ENCODE measurements at regions not wholly inside any gene's neighbourhood (a gene's known extent, or its start where the extent isn't known, plus 50 kb on each side); places are given as distances from the start of the nearest gene placed in this dataset.

DNA sequence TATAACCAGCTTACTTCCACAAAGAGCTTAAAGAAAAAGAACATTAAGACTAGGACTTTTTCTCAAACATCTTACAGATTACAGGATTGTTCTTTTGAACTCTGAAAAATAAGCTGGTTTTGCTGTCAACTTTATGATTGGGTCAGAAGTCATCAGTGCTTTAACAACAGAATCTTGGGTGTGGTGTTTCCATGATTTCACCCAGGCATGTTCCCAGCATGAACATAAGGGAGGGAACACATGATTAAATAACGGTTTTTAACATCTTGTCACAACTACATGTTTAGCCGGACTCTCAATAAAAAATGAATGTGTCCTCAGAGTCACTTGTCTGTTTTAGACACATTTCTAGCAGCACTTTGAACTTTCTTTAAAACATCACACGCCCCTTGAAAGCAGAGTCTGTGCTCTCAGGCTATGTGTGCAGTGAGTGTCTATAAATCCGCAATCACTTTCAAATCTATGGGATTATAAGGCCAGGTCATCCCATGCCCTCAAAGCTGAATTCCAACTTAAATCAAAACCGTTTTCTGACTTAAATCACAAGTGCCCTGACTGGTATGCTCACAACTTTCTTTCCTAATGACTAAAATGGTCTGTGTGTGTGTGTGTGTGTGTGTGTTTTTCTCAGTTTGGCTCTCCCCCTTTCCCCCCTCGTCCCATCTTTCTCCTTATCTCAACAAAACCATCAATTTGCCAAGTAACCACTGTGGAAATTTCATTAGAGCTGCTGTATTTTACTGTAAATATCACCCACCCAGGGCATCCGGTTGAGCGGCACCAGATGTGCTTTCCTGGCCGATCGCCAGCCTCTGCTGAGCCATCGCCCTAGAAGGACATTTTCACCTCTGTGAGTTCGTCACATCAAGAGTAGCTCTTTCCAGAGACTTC, 216.8 kb upstream of the DTNBP1 start:
- peak in 4 of 58 donors; percentile 2 to 43 (median 16) for DNase-seq

DNA sequence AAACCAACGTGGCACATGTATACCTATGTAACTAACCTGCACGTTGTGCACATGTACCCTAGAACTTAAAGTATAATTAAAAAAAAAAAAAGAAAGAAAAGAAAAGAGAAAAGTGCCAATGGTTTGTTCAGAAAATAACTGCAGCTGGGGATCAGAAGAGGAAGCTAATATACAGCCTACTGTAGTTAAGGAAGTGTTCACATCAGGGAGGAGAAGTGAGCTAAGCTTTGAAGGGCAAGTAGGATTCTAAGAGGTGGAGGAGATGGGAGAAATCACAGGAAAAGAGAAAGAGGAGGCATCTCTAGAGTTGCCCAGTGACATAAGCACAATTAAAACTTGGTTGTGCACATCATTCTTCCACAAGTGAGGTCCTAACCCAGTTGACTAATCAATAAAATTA, 214.4 kb upstream of the DTNBP1 start:
- DNase-seq = no peak

GRCh38 chr6:15876406-15876805, 213.6 kb upstream of the DTNBP1 start:
- DNase-seq = no peak

GRCh38 chr6:15875797-15876196, 213.0 kb upstream of the DTNBP1 start:
- DNase-seq = no peak

DNA sequence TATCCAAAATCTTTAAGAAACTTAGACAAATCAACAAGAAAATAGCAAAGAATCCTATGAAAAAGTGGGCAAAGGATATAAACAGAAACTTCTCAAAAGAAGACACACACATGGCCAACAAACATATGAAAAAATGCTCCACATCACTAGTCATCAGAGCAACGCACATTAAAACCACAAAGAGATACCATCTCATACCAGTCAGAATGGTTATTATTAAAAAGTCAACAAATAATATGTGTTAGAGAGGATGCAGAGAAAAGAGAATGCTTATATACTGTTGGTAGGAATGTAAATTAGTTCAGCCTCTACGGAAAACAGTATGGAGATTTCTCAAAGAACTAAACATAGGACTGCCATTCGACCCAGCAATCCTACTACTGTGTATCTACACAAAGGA, 212.0 kb upstream of the DTNBP1 start:
- no peak for DNase-seq

GRCh38 chr6:15874326-15874725, 211.5 kb upstream of the DTNBP1 start:
- no peak for DNase-seq

DNA sequence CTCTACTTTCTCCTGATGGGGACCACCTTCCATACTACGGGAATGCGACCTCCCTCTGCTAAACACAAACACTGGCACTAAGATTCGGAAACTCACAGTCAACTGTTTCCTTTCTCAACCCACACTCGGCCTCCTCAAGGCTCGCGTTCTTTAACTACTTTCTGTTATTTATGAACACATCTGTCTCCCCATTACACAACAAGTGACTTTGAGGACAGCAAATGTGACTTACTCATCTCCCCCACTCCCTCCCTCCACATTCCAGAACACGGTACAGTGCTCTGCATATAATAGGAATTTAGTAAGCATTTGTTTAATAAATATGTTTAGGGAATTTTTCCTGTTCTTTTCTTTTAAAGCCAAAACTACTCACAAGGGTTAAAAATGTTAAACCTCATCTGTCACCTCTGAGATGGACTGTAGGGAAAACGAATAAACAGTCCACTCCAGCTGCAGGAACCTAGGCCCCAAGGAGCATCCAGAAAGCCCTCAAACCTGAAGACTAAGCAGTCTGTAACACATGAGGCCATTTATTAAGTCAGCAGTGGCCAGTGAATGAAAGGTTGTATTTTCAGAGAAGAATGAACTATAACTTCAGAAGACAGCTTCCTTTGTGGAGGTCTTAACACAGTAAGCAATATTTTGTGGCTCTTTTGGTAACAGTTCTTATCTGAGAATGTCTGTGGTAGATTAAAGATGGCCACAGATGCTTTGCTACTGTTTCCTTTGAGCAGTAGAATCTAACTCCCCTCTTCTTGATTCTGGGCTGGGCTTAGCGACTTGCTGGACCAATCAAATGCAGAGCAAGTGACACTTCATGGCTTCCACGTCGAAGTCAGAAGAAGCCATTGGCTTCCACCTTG, 209.6 kb upstream of the DTNBP1 start:
- DNase-seq = no peak

- no peak for DNase-seq
Measured at GRCh38 chr6:15871276-15871675, 208.4 kb upstream of the DTNBP1 start.

DNA sequence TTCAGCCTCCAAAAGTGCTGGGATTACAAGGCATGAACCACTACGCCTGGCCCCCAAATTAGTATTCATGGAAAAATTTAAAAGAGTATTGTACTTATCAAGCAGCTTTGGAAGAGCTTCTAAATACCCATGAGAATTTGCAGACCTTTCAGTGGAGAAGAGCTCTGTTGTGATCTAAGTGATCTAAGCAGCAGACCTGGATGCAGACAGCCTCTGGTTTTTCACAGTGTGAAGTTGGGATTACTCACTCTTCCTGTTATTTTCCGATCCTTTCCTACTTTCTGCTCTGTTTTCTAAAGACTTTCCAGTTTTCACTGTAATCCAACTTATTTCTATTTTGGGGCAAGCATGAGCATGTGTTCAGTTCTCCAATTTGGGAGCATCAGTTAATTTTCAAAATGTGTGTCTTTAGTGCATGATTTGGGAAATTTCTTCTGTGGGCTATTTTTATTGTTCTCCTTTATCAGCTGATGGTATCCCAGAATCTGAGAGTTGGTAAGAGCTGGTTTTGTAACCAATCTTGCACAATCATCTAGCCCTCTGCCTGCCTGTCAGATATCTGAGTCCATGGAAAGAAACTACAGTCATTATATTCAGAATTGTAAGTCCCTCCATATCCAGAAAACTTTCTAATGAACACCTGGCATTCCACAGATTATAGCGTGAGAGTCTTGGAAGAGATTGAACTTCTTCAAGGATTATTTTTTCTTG, 207.7 kb upstream of the DTNBP1 start:
- peak in 2 of 58 donors; percentile 33 to 43 for DNase-seq

- no peak for DNase-seq
Measured at GRCh38 chr6:15864708-15865062, 201.9 kb upstream of the DTNBP1 start.

DNA sequence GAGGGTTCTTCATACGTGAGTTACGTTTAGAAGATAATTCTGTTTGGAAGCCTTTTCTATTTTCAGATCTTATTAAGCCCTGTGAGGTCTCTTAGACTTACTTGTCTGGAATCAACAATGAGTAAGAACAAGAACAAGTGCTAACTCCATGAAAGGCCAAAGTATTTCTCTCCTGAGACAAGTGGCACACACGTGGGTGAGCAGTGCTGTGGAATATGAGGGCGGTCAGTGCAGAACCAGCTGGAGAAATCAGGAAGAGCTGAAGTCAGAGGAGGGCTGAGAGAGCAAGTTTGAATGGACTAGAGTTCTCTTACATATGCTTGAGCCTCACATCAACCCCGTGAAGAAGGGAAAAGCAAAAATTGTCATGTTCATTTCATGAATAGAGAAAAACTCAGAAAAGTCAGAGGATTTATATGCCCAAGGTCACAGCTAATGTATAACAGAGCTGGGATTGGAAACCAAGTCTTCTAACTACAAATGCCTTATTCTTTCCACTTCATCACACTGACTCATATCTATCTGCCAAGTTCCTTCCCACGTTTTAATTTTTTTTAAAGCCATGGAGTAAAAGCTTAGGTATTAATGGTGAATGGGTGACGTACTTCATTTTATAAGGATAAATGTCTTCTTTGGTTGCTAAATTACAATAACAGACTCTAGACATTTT, 201.3 kb upstream of the DTNBP1 start:
- DNase-seq = peak in 1 of 58 donors; percentile 25

DNA sequence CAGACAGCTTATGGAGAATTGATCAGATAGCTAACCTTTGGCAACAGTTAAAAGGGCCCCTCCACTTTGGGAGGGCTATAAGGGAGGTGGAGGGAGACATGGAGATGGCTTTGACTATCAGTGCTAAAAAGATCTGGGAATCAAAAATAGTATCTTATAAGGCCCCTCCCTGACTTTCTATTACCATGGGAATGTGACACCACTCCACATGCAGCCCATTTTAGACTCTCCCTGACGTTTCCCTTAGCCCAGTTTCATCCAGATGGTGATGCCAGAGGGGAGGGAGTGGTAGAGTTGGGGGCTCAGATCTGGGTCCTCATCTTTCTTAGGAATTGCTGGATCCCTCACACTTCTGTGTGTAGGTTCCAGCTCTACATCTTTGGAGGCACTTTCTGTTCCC, 200.0 kb upstream of the DTNBP1 start:
- no peak for DNase-seq

- no peak for DNase-seq
Measured at GRCh38 chr6:15861486-15861885, 198.7 kb upstream of the DTNBP1 start.

GRCh38 chr6:15854826-15855710, 192.2 kb upstream of the DTNBP1 start:
- DNase-seq = no peak

GRCh38 chr6:15854378-15854777, 191.6 kb upstream of the DTNBP1 start:
- no peak for DNase-seq

DNA sequence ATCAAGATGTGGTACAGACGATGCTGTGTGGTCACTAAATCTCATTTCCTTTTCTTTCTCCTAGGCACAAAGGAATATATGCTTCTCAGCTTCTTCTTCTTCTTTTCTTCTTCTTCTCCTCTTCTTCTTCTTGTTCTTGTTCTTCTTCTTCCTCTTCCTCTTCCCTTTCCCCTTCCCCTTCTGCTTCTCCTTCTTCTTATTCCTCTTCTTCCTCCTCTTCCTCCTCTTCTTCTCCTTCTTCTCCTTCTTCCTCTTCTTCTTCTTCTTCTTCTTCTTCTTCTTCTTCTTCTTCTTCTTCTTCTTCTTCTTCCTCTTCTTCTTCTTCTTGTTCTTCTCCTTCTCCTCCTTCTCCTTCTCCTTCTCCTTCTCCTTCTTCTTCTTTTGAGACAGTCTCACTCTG, 190.4 kb upstream of the DTNBP1 start:
- DNase-seq = no peak

DNA sequence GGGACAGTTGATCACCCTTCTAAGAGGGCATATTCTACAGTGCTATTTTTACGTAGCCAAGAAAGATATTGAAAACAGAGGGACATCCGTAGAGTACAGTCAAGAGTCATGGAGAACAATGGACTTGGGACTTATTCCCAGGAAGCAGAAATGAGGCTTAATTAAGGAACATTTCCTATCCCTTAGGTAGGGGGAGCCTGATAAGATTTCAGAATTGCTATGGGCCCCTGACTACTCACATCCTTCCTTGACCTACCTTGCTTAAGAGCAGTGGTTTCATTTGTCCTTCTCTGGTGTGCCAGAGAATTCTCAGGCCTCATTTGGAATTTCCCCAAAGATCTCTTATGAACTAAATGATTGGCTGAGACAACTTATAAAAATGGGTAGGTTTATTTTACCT, 189.5 kb upstream of the DTNBP1 start:
- DNase-seq = no peak

GRCh38 chr6:15849395-15849794, 186.6 kb upstream of the DTNBP1 start:
- DNase-seq = no peak

- DNase-seq = no peak
Measured at GRCh38 chr6:15845492-15845891, 182.7 kb upstream of the DTNBP1 start.

DNA sequence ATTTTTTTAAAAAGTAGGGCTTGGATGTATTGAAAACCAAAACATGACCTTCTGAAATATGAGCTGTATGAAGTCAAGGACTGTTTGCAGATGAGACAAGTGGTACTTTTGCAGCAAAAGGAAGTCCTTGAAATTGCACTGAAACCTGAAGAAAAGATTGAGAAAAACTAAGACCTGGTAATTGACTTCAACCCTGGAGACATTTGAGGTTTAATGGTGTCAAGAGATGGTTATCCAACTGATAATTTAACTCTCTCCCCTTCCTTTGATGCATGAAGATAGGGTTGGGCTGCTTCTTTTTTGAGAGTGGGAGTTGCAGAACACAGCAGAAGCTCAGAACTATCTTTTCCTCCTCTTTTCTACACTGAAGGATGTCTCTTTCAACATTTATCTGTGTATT, 180.9 kb upstream of the DTNBP1 start:
- DNase-seq = no peak

Measured in anterior cingulate cortex (tissue), 58 donors.